H1 (cell line): ENCODE measurements at regions not wholly inside any gene's neighbourhood (a gene's known extent, or its start where the extent isn't known, plus 50 kb on each side); places are given as distances from the start of the nearest gene placed in this dataset.

Experiments
- CBX5 ChIP-seq: fragments of 300-800, 300-1000 bp; sonication (generic); IDR thresholded peaks from 2 replicates; pipeline ENCODE4 v1.7.1; 2016; ENCODE audit warnings: antibody characterized with exemption, low read length, low read depth
- KDM4A ChIP-seq: IDR thresholded peaks from one replicate; pipeline ENCODE4 v1.7.1; 2012; ENCODE audit warnings: low read depth, mild to moderate bottlenecking, moderate library complexity, low read length, inconsistent platforms; ENCODE audit not compliant: severe bottlenecking
- RBBP5 ChIP-seq: IDR thresholded peaks from 2 replicates; pipeline ENCODE4 v1.7.1; 2012; ENCODE audit warnings: low read depth, mild to moderate bottlenecking, inconsistent platforms, low read length, moderate library complexity, borderline replicate concordance
- SIRT6 ChIP-seq: IDR thresholded peaks from one replicate; pipeline ENCODE4 v1.7.1; 2012; ENCODE audit warnings: low read length, inconsistent platforms
- SP4 ChIP-seq: IDR thresholded peaks from 2 replicates; pipeline ENCODE4 v1.6.1; 2012; ENCODE audit warnings: low read length, inconsistent platforms
- TAF7 ChIP-seq: optimal IDR thresholded peaks from 2 replicates; pipeline ENCODE3; 2011; ENCODE audit warnings: low read depth, mild to moderate bottlenecking, inconsistent platforms, low read length, moderate library complexity, borderline replicate concordance
- TF ChIP-seq, protein P1 (sequence below): fragments of 300-600 bp; sonication (generic); IDR thresholded peaks from 2 replicates; pipeline ENCODE4 v1.7.1; 2012; ENCODE audit warnings: low read length, moderate library complexity, mild to moderate bottlenecking, inconsistent platforms; ENCODE audit not compliant: insufficient replicate concordance

DNA sequence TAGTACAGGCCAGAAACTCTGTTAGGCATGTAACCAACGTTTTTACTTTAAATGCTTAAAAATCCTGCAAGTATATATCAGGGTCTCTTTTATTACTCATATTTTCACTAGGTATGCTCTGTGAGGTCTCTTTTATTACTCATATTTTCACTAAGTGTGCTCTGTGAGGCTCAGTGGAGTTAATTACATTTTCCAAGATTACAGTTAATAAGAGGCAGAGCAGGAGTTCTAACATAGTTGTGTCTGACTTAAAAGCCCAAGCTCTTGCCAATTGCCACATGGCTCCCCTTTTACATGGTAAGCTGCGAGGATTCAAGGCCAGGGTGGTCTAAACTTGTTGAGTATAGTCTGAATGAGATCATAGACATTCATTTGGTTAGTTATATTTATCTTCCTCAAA is 81.0 kb upstream of the ARMCX2 start (continued):
- TF ChIP-seq, protein P1, sequence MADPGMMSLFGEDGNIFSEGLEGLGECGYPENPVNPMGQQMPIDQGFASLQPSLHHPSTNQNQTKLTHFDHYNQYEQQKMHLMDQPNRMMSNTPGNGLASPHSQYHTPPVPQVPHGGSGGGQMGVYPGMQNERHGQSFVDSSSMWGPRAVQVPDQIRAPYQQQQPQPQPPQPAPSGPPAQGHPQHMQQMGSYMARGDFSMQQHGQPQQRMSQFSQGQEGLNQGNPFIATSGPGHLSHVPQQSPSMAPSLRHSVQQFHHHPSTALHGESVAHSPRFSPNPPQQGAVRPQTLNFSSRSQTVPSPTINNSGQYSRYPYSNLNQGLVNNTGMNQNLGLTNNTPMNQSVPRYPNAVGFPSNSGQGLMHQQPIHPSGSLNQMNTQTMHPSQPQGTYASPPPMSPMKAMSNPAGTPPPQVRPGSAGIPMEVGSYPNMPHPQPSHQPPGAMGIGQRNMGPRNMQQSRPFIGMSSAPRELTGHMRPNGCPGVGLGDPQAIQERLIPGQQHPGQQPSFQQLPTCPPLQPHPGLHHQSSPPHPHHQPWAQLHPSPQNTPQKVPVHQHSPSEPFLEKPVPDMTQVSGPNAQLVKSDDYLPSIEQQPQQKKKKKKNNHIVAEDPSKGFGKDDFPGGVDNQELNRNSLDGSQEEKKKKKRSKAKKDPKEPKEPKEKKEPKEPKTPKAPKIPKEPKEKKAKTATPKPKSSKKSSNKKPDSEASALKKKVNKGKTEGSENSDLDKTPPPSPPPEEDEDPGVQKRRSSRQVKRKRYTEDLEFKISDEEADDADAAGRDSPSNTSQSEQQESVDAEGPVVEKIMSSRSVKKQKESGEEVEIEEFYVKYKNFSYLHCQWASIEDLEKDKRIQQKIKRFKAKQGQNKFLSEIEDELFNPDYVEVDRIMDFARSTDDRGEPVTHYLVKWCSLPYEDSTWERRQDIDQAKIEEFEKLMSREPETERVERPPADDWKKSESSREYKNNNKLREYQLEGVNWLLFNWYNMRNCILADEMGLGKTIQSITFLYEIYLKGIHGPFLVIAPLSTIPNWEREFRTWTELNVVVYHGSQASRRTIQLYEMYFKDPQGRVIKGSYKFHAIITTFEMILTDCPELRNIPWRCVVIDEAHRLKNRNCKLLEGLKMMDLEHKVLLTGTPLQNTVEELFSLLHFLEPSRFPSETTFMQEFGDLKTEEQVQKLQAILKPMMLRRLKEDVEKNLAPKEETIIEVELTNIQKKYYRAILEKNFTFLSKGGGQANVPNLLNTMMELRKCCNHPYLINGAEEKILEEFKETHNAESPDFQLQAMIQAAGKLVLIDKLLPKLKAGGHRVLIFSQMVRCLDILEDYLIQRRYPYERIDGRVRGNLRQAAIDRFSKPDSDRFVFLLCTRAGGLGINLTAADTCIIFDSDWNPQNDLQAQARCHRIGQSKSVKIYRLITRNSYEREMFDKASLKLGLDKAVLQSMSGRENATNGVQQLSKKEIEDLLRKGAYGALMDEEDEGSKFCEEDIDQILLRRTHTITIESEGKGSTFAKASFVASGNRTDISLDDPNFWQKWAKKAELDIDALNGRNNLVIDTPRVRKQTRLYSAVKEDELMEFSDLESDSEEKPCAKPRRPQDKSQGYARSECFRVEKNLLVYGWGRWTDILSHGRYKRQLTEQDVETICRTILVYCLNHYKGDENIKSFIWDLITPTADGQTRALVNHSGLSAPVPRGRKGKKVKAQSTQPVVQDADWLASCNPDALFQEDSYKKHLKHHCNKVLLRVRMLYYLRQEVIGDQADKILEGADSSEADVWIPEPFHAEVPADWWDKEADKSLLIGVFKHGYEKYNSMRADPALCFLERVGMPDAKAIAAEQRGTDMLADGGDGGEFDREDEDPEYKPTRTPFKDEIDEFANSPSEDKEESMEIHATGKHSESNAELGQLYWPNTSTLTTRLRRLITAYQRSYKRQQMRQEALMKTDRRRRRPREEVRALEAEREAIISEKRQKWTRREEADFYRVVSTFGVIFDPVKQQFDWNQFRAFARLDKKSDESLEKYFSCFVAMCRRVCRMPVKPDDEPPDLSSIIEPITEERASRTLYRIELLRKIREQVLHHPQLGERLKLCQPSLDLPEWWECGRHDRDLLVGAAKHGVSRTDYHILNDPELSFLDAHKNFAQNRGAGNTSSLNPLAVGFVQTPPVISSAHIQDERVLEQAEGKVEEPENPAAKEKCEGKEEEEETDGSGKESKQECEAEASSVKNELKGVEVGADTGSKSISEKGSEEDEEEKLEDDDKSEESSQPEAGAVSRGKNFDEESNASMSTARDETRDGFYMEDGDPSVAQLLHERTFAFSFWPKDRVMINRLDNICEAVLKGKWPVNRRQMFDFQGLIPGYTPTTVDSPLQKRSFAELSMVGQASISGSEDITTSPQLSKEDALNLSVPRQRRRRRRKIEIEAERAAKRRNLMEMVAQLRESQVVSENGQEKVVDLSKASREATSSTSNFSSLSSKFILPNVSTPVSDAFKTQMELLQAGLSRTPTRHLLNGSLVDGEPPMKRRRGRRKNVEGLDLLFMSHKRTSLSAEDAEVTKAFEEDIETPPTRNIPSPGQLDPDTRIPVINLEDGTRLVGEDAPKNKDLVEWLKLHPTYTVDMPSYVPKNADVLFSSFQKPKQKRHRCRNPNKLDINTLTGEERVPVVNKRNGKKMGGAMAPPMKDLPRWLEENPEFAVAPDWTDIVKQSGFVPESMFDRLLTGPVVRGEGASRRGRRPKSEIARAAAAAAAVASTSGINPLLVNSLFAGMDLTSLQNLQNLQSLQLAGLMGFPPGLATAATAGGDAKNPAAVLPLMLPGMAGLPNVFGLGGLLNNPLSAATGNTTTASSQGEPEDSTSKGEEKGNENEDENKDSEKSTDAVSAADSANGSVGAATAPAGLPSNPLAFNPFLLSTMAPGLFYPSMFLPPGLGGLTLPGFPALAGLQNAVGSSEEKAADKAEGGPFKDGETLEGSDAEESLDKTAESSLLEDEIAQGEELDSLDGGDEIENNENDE = no peak
- TF ChIP-seq SIRT6 (no peak), RBBP5 (no peak), SP4 (no peak), KDM4A (no peak), CBX5 (no peak), TAF7 (no peak)
- TF ChIP-seq, all 59 proteins: peak for 0
